ENCODE measurements at regions not wholly inside any gene's neighbourhood (a gene's known extent, or its start where the extent isn't known, plus 50 kb on each side); places are given as distances from the start of the nearest gene placed in this dataset.

GRCh38 chr17:33974276-33974675, 280.8 kb upstream of the CCL2 start:
- DNase-seq (ENCODE audit: low read depth in 3 of 3): no peak

GRCh38 chr17:33976831-33977230, 278.3 kb upstream of the CCL2 start:
- DNase-seq (ENCODE audit: low read depth in 3 of 3): no peak

DNA sequence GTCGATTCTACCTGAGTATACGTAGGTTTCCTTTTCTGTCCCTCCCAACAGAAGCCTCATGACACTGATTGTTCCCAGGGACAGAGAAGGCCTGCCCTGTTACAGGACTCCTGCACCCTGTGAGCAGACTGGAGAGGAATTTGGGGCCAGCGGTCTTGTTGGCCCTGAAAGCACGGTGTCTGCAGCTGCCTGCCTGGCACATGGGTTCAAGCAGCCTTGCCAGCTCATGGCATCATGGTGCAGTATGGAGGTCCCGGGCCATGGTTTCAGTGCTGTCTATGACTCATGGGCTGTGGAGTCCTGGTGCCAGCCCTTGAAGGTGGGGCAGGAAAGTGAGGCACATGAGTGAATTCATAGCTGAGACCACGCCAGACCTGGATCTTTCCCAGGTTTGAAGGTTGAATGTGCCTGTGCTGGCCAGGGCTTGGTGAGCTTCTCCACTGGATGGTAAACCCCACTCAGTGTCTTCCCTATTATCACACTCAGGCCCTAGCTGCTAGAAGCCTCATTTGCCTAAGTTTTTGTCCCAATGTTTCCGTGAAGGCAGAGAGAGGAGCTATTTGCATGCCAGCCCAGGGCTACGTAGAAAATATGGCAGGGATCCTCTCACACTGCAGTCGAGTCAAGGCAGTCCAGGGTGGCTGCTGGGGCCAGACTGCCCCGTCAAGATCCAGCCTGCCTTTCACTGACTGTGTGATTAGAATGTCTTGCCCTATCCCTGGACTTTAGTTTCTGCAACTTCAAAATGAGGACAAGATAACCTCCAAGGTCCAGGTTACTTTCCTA, 277.2 kb upstream of the CCL2 start:
- no peak for DNase-seq (ENCODE audit: low read depth in 3 of 3)

DNA sequence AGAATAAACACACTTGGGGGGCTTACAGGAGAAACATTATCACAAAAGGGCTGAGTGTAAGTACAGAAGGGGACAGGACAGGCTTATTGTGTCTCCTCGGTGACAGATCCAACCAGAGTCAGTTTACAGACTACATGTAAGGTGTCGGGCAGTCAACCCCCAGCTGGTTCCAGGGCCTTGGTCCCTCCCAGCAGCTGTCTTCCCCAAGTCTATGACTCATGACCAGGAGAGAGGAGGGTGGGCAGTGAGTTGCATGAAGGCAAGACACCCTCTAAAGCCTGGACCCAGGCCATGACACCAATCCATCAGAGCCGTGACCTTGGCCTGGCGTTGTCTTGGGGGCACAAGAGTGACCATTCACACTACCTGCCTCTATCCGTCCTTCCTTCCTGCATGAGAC, 276.2 kb upstream of the CCL2 start:
- DNase-seq (ENCODE audit: low read depth in 3 of 3): no peak

- no peak for DNase-seq (ENCODE audit: low read depth in 3 of 3)
Observed at GRCh38 chr17:33980193-33980592, 274.9 kb upstream of the CCL2 start.

GRCh38 chr17:33981711-33982601, 273.1 kb upstream of the CCL2 start:
- DNase-seq (ENCODE audit: low read depth in 3 of 3): no peak

DNA sequence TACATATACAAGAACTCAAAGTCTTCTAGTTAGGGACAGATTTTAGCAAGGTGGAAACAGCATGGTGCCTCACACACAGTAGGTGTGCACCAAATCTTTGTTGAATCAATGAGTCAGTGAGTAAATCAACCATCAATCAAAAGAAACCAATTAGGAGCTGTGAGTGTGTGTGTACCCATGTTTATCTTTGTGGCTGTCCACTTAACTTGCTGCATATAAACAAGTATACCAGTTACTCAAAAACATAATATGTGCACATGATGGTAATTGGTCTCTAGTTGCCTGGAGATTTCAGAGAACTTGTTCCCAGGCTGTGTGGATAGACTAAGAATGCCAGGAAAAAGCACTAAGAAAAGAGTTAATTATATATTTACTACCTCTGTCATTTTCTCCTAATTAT, 272.2 kb upstream of the CCL2 start:
- no peak for DNase-seq (ENCODE audit: low read depth in 3 of 3)

- DNase-seq (ENCODE audit: low read depth in 3 of 3): no peak
Observed at GRCh38 chr17:33983824-33984574, 271.1 kb upstream of the CCL2 start.

GRCh38 chr17:33986088-33986487, 269.0 kb upstream of the CCL2 start:
- no peak for DNase-seq (ENCODE audit: low read depth in 3 of 3)

- DNase-seq (ENCODE audit: low read depth in 3 of 3): no peak
Observed at GRCh38 chr17:33986566-33986965, 268.5 kb upstream of the CCL2 start.

- no peak for DNase-seq (ENCODE audit: low read depth in 3 of 3)
Observed at GRCh38 chr17:33987162-33987561, 267.9 kb upstream of the CCL2 start.

DNA sequence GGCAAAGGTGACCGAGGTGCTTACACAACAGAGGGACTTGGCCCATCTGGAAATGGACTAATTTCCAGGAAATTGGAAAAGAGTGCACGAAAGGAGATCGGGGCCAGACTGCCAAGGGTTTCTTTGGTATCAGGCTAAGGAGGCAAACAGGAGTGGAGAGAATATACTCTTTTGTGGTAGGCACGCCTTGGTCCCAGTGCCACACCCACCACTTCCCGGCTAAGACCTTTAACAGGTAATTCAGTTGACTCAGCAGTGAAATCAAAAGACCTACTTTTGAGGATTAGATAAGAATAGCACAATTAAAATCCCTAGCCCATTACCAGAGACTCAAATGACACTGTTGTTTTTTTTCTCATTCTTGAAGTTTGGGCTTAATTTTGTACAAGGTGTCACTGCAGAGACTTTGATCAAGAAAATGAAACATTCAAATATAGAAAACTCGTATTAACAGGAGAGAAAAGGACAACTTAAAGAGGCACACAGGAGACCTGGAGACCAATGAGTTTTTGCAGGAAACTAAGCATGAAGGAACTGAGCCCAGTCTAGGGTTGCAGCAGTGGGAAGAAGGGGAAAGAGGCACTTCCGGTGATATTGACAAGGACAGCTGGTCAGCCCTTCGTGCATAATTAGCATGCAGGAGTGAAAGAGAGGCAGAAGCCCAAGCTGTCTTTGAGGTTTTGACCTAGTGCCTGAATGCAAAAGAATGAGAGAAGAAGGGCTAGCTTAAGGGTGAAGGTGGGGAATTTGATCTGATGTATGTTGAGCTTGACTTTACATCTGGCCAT, 265.5 kb upstream of the CCL2 start:
- no peak for DNase-seq (ENCODE audit: low read depth in 3 of 3)

DNA sequence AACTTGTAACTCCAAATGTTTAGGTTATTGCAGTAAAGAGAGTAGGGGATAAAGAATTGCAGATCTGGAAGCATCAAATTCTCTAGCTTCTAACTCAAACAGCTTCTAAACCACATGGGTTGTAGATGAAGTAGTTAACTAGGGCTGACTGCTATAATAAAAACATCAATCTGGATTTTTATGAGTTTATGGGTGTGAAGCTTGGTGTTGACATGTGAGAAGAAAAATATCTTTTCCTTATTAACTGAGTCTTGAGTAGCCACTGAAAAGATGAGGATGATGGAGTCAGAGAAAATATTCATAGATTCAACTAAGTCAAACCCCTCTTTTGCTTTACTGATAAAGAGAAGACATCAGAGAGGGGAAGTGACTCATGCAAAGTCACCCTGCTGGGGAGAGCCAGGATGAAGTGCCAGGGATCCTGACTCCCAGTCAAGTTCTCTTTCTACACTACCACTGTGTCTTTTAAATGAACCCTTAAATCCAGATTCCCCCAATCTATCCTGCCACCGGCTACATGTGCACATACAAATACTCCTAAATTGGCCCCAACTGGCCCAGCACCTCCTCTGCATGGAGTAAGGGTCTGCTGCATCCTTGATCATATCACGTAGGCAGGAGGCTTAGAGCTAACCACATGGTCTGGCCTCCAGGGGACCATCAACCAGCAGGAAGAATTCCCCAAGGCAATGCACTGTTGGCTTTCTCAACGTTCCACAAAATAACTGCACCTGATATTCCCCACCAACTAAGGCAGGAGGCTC, 264.0 kb upstream of the CCL2 start:
- DNase-seq (ENCODE audit: low read depth in 3 of 3): no peak

DNA sequence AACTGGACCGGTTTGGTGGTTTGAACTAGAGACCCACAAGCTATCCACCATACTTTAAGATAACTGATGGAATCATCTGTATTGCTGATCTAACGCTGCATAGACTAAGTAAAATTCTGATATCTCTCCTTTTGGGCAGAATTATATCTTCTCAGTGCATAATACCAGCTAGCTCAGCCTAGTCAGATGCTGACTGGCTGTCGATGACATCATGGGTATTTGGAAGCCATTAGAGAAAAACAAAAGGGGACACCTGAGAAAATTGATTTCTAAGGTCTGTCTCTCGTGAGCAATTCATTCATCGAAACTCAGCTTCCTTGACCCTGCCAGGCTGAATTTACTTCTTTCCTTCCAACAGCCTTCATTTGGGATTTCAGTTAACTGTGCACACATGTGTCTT, 263.0 kb upstream of the CCL2 start:
- DNase-seq (ENCODE audit: low read depth in 3 of 3): no peak

GRCh38 chr17:34000639-34001038, 254.4 kb upstream of the CCL2 start:
- DNase-seq (ENCODE audit: low read depth in 3 of 3): no peak

GRCh38 chr17:34001246-34001645, 253.8 kb upstream of the CCL2 start:
- DNase-seq (ENCODE audit: low read depth in 3 of 3): no peak

DNA sequence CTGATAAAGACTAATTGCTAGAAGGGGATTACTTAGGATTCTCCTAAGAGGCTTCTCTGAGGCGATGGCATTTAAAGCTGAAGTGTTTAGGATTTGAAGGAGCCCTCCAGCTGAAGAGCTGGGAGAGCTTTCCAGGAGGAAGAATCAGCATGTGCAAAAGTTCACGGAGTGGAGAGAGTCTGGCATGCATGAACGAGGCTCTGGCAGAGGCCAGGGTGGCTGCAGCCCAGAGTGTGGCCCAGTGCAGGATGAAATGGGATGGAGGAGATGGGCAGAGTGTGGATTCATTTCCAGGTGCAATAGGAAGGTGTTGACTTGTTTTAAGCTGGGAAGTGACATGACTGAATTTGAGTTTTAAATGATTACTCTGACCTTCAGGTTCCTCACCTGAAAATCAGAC, 249.0 kb upstream of the CCL2 start:
- DNase-seq (ENCODE audit: low read depth in 3 of 3): no peak

- DNase-seq (ENCODE audit: low read depth in 3 of 3): no peak
Observed at GRCh38 chr17:34008125-34008524, 247.0 kb upstream of the CCL2 start.

DNA sequence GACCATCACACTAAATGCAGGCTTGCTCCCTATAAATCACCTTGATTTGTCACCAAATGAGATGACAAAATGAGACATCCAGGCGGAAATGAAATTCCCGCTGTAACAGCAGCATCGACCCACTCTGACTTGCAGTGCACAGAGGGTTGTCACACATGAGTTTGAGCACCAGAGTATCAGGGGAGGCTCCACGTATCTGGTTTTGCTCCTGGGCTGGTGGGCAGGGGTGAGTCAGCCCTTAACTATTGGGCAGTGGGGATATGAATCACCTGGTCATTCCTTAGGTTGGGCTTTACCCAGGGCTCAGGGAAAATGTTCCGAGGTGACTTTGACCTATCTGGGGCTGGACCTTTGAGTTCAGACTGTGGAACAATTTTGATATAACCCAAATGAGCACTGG, 245.2 kb upstream of the CCL2 start:
- DNase-seq (ENCODE audit: low read depth in 3 of 3): no peak

DNA sequence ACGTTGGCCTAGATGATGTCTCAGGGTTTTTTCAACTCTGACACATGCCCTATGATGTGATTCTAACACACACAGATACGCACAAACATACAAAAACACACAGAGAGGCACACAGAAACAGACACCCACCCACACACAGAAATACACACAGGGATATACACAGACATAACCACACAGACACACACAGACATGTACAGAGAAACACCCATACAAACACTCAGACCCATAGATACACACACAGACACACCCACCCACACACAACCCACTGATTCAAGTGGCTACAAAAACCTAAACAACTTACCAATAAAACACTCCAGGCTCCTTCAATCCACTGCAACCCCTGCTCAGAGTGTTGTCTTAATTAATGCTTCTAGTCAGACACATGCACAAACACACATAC, 244.6 kb upstream of the CCL2 start:
- DNase-seq (ENCODE audit: low read depth in 3 of 3): no peak

GRCh38 chr17:34011599-34011998, 243.5 kb upstream of the CCL2 start:
- DNase-seq (ENCODE audit: low read depth in 3 of 3): no peak
